ENCODE measurements at regions not wholly inside any gene's neighbourhood (a gene's known extent, or its start where the extent isn't known, plus 50 kb on each side); places are given as distances from the start of the nearest gene placed in this dataset.

- no peak for ATAC-seq
- intact Hi-C loops (cut with DNase I): no loop called here
Measured at GRCh38 chr15:95446854-95447253, 883.6 kb upstream of the NR2F2 start.

GRCh38 chr15:95447486-95447885 is 883.0 kb upstream of the NR2F2 start:
- Histone ChIP-seq H3K36me3 (no peaks in the 10 kb centered on the region), H3K27me3 (ENCODE audit: low read depth) (no peaks in the 10 kb centered on the region), H3K9me3 (no peaks in the 10 kb centered on the region), H3K4me3 (no peak overlapping the region), H3K27ac (no peak overlapping the region), H3K4me1 (no peaks in the 10 kb centered on the region)
- ATAC-seq (no peak), DNase-seq (no peak)
- intact Hi-C loops (cut with DNase I): no loop called here
- no peak for TF ChIP-seq CTCF (IDR thresholded peaks at IDR 0.05)

More at GRCh38 chr15:95446854-95447253, 883.6 kb upstream of the NR2F2 start:
- Histone ChIP-seq H3K9me3 (no peaks in the 10 kb centered on the region), H3K4me3 (no peak overlapping the region), H3K27ac (no peak overlapping the region), H3K27me3 (ENCODE audit: low read depth) (no peaks in the 10 kb centered on the region), H3K4me1 (no peaks in the 10 kb centered on the region), H3K36me3 (no peaks in the 10 kb centered on the region)
- no peak for TF ChIP-seq CTCF (IDR thresholded peaks at IDR 0.05)
- DNase-seq: no peak

GRCh38 chr15:95448531-95449229 is 881.8 kb upstream of the NR2F2 start:
- H3K4me3 ChIP-seq: no peak overlapping the region
- no peak for DNase-seq
- intact Hi-C loops (cut with DNase I): no loop called here
- no peaks in the 10 kb centered on the region for H3K36me3 ChIP-seq
- H3K9me3 ChIP-seq: no peaks in the 10 kb centered on the region
- H3K27ac ChIP-seq: no peak overlapping the region
- H3K27me3 ChIP-seq (ENCODE audit: low read depth): no peaks in the 10 kb centered on the region
- TF ChIP-seq CTCF (IDR thresholded peaks at IDR 0.05): no peak
- no peaks in the 10 kb centered on the region for H3K4me1 ChIP-seq
- ATAC-seq: no peak

GRCh38 chr15:95449230-95449628 is 881.3 kb upstream of the NR2F2 start:
- ATAC-seq (no peak), DNase-seq (no peak)
- no peak for TF ChIP-seq CTCF (IDR thresholded peaks at IDR 0.05)
- Histone ChIP-seq H3K4me3 (no peak overlapping the region), H3K27me3 (ENCODE audit: low read depth) (no peaks in the 10 kb centered on the region), H3K4me1 (no peaks in the 10 kb centered on the region), H3K9me3 (no peaks in the 10 kb centered on the region), H3K36me3 (no peaks in the 10 kb centered on the region), H3K27ac (no peak overlapping the region)
- intact Hi-C loops (cut with DNase I): no loop called here

GRCh38 chr15:95450413-95450812 is 880.1 kb upstream of the NR2F2 start:
- DNase-seq: no peak
- no peak for ATAC-seq
- no peaks in the 10 kb centered on the region for H3K4me1 ChIP-seq
- H3K9me3 ChIP-seq: no peaks in the 10 kb centered on the region
- no peak overlapping the region for H3K4me3 ChIP-seq
- H3K27ac ChIP-seq: no peak overlapping the region
- H3K36me3 ChIP-seq: no peaks in the 10 kb centered on the region
- intact Hi-C loops (cut with DNase I): no loop called here
- H3K27me3 ChIP-seq (ENCODE audit: low read depth): no peaks in the 10 kb centered on the region
- no peak for TF ChIP-seq CTCF (IDR thresholded peaks at IDR 0.05)

All from lower lobe of right lung (tissue), 2 donors.